Raji (cell line): ENCODE measurements at regions not wholly inside any gene's neighbourhood (a gene's known extent, or its start where the extent isn't known, plus 50 kb on each side); places are given as distances from the start of the nearest gene placed in this dataset.

ENCODE experiments used
- POLR2A ChIP-seq: IDR thresholded peaks from 2 replicates; pipeline ENCODE4 v1.6.1; 2011; ENCODE audit warnings: low read depth, low read length, control low read depth; ENCODE audit not compliant: insufficient read depth

- no peak for TF ChIP-seq POLR2A
These were observed 213.4 kb downstream of the PALM2AKAP2 start for GRCh38 chr9:109993250-109993978.

- no peak for TF ChIP-seq POLR2A
These were observed 213.8 kb downstream of the C9orf152 start for GRCh38 chr9:109994141-109994540.

- TF ChIP-seq POLR2A = no peak
These were observed 210.9 kb downstream of the C9orf152 start for GRCh38 chr9:109996936-109997580.

- TF ChIP-seq POLR2A = no peak
These were observed 210.3 kb downstream of the C9orf152 start for GRCh38 chr9:109997682-109998081.

- TF ChIP-seq POLR2A = no peak
These were observed 201.3 kb downstream of the C9orf152 start for GRCh38 chr9:110006657-110007056.

GRCh38 chr9:110007477-110008270, 200.3 kb downstream of the C9orf152 start:
- no peak for TF ChIP-seq POLR2A

- no peak for TF ChIP-seq POLR2A
These were observed 199.3 kb downstream of the C9orf152 start for GRCh38 chr9:110008663-110009062.

- no peak for TF ChIP-seq POLR2A
These were observed 196.2 kb downstream of the C9orf152 start for GRCh38 chr9:110011628-110012320.

GRCh38 chr9:110013064-110013463, 194.9 kb downstream of the C9orf152 start:
- TF ChIP-seq POLR2A = no peak

- no peak for TF ChIP-seq POLR2A
These were observed 192.2 kb downstream of the C9orf152 start for GRCh38 chr9:110015759-110016158.

GRCh38 chr9:110016340-110016739, 191.6 kb downstream of the C9orf152 start:
- no peak for TF ChIP-seq POLR2A

GRCh38 chr9:110021891-110022290, 186.1 kb downstream of the C9orf152 start:
- no peak for TF ChIP-seq POLR2A

GRCh38 chr9:110025551-110026170, 182.3 kb downstream of the C9orf152 start:
- TF ChIP-seq POLR2A = no peak

GRCh38 chr9:110027671-110028081, 180.3 kb downstream of the C9orf152 start:
- no peak for TF ChIP-seq POLR2A

GRCh38 chr9:110028271-110028670, 179.7 kb downstream of the C9orf152 start:
- TF ChIP-seq POLR2A = no peak
